ACHN (cell line): ENCODE measurements at regions not wholly inside any gene's neighbourhood (a gene's known extent, or its start where the extent isn't known, plus 50 kb on each side); places are given as distances from the start of the nearest gene placed in this dataset.

Source experiments
- DNase-seq: peaks from one replicate; pipeline ENCODE4 v3.0.0-alpha.2; 2015
- in situ Hi-C: cut with HindIII; loops from 2 replicates; pipeline ENCODE4 v1.10.0; 2017; ENCODE audit warnings: low sequenced_read_pairs, low pct_ligation_motif_present, low pct_unique_long_range_greater_than_20kb

DNA sequence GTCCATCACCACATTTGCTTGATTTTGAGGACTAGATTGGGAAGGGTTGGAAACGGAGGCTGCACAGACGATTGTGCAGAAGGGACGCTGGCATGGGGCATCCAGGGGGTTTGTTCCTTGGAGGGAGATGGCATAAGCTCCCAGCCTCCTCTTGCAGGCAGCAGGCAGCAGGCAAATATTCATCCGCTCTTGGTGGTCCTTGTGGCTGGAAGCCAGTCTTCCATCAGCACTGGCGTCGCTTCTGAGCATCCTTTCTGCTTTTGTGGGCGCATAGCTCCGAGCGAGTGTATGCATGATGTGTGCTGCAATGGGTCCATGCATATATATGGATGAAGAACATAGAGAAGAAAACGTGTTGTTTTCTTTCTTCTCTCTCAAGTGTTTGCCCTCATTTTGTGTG lies 166.1 kb upstream of the NTM start:
- in situ Hi-C loops = no loop called here
- no peak for DNase-seq

DNA sequence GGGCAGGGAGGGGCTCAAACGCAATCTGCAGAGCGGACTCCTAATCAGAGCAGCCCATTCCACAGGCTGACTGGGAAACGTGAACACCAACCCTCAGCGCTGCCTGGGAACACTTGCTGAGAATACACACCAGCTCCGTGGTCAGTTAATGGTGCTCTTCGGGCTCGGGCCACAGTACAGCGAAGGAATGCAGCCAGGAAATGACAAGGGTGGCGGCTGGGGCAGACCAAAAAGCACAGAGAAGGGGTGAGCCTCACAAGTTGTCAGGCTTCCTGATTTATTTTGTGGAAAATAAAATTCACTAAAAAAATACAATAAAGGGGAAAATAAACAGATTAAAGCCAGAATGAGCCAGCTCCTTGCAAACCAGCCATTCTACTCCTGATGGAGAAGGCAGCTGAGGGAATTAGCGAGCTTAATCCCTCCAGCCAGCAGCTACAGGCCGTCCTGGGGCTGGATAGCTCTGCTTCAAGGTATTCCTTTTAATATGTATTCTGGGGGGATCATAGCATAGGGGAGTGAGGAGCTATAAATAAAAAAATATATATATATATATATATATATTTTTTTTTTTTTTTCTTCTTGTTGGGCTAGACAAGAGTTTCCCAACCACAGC lies 165.5 kb upstream of the NTM start:
- DNase-seq = no peak
- in situ Hi-C loops = no loop called here

GRCh38 chr11:131206671-131207070 lies 163.7 kb upstream of the NTM start:
- in situ Hi-C loops = no loop called here
- DNase-seq = no peak

DNA sequence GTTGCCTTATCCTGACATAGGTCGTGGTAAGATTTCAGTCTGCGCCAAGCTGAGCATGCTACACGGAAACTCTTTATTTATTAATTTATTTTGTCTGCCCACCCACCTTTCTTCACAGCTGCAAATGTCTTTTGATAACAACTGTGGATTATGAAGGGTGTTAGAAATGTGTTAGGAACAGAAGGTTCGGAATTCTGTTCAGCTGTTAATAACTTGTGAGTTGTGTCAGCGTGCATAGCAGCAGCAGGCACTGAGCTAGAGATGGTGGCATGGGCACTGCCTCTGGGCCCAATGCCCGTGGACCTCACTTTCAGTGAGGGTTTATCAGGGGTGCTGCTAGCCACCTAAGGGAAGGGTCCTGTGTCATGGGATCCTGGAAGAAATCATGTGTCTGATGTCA lies 162.5 kb upstream of the NTM start:
- DNase-seq = no peak
- in situ Hi-C loops = no loop called here

DNA sequence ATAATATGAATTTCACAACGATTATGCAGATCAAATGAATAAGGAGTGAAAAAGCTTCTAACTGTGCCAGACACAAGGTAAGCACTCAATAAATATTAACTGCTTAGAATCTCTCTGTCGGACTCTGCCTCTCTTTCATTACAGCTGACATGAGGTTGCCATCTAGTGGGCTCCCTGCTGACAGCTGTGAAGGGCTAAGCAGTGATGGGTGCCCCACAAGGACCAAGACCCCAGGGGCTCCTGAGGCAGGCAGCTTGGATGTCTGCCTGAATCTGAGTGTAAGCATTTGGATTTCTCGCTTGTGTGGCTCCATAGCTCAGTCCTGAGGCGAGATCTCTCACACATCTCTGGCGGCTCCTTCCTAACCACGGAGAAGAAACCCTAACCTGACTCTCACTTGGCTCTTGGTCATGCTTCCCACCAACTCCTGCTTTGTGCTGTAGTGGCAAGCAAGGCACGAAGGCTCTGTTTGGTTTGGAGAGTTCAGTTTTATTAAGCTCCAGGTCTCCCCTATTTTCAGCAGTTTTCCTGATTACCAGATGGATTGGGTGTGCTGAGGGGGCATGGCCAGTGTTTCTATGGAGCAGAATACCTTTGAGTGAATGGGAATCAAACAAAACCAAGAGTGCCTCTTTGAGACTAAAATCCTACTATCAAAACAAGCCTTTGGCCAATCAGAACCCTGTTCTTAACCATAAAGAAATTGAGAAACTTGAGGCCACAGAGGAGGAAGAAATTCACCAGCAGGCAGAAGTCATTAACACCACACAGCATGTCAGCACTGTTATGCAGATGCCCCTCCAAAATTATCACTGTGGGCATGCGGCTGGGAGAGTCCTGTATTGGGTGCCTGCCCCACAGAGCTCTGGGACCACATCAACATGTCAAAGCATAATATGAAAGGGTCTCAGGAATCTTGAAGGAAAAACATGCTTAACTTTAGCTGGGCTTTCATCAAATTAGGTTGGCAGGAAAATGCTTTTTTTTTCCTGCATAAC lies 152.8 kb upstream of the NTM start:
- peak; percentile 1 for DNase-seq
- in situ Hi-C loops = no loop called here

DNA sequence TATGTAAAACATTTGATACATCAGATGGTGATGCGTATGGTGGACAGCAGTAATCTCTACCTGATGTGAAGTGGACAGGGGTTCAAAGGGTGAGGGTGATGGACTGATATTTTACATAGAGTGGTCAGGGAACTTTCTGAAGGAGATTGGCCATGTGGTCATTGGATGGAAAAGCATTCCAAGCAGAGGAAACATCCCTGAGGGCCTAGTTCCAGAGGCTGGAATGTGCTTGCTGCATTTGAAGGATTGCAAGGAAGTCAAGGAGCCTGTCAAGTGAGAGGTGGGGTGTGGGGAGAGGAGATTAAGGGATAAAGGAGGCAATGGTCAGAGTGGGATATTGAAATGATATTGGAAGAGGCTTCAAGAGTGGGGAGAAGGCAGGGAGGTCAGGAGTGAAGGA lies 151.9 kb upstream of the NTM start:
- DNase-seq = no peak
- in situ Hi-C loops = no loop called here

DNA sequence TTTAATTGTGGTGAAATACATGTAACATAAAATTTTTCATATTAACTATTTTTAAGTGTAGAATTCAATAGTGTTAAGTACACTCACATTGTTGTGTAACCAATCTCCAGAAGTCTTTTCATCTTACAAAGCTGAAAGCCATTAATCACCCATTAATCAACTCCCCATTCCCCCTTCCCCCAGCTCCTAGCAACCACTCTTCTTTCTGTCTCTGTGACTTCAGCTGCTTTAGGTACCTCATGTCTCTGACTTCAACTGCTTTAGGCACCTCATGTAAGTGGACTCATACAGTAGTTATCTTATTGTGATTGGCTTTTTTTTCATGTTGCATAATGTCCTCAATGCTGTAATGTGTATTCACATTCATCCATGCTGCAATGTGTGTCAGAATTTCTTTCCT lies 150.8 kb upstream of the NTM start:
- in situ Hi-C loops = no loop called here
- DNase-seq = no peak

- in situ Hi-C loops = no loop called here
- no peak for DNase-seq
These were observed 147.0 kb upstream of the NTM start for GRCh38 chr11:131223198-131223991.

- in situ Hi-C loops = no loop called here
- DNase-seq = no peak
These were observed 142.0 kb upstream of the NTM start for GRCh38 chr11:131228378-131228777.

GRCh38 chr11:131229221-131229620 lies 141.2 kb upstream of the NTM start:
- in situ Hi-C loops = no loop called here
- no peak for DNase-seq

- no peak for DNase-seq
These were observed 139.0 kb upstream of the NTM start for GRCh38 chr11:131231317-131231940.

DNA sequence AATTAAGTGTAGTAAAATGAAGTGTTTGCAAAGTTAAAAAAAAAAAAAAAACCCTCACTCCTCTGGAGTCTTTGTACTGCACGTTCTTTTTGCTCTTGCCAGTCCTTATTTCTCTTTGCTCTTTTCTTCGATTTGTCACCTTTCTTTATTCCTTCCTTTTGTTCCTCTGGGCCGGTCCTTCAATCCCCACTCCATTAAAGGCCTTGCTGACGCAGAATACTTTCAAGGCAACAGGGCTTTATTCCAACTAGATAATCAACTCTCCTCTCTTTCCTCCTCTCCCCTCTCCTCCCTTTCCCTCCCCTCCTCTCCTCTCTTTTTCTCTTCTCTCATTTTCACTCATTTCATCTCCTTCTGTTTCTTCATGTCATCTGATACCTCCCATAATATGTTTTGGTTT lies 138.2 kb upstream of the NTM start:
- DNase-seq = no peak
- in situ Hi-C loops = no loop called here

More at GRCh38 chr11:131231317-131231940, 139.0 kb upstream of the NTM start:
- in situ Hi-C loops = no loop called here

GRCh38 chr11:131234221-131234620 lies 136.2 kb upstream of the NTM start:
- in situ Hi-C loops = no loop called here
- no peak for DNase-seq

- in situ Hi-C loops = no loop called here
These were observed 134.8 kb upstream of the NTM start for GRCh38 chr11:131235328-131236298.

DNA sequence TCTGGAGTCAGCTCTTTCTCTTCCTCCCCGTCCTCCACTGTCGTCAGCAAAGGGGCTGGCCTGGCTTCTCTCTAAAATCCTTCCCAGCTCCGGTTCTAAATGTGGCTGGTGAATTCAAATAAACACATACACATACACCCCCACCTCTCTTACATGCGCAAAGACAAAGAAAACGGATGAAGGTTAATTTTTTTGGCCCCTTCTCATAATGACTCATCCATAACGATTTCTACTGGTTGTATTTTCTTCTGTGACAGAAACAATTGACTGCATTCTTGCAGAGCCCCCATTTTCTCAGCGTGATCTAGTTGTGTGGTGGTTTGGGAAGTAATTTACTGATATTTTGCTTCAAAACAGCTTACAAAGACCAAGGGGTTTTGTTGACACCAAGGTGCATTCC lies 130.0 kb upstream of the NTM start:
- in situ Hi-C loops = no loop called here
- DNase-seq = no peak

More at GRCh38 chr11:131235328-131236298, 134.8 kb upstream of the NTM start:
- no peak for DNase-seq

- in situ Hi-C loops = no loop called here
- DNase-seq = no peak
These were observed 127.9 kb upstream of the NTM start for GRCh38 chr11:131242476-131243000.

GRCh38 chr11:131246156-131246555 lies 124.3 kb upstream of the NTM start:
- no peak for DNase-seq
- in situ Hi-C loops = no loop called here
